Colonic mucosa (tissue), 4 donors: ENCODE measurements at regions not wholly inside any gene's neighbourhood (a gene's known extent, or its start where the extent isn't known, plus 50 kb on each side); places are given as distances from the start of the nearest gene placed in this dataset.

Source experiments
- DNase-seq: peaks from one replicate; pipeline ENCODE4 v3.0.0-alpha.2; 2020
- H3K27ac ChIP-seq: fragments of 200-600 bp; one replicate; pipeline ENCODE4 v1.8.0; 2021
- H3K27me3 ChIP-seq: fragments of 200-600 bp; one replicate; pipeline ENCODE4 v1.8.0; 2021
- H3K36me3 ChIP-seq: fragments of 200-600 bp; one replicate; pipeline ENCODE4 v1.8.0; 2021
- H3K4me1 ChIP-seq: fragments of 200-600 bp; one replicate; pipeline ENCODE4 v1.8.0; 2021; ENCODE audit warnings: mild to moderate bottlenecking
- H3K4me3 ChIP-seq: fragments of 200-600 bp; one replicate; pipeline ENCODE4 v1.8.0; 2021
- H3K9ac ChIP-seq, 2 donors: one replicate each; pipeline ENCODE4 v1.7.0; 2013; ENCODE audit warnings: control low read depth in 2 of 2, low read depth in 2 of 2, low read length in 2 of 2
- H3K9me3 ChIP-seq: fragments of 200-600 bp; one replicate; pipeline ENCODE4 v1.8.0; 2021
- CTCF ChIP-seq: fragments of 200-600 bp; IDR thresholded peaks from one replicate; pipeline ENCODE4 v1.8.0; 2022; ENCODE audit warnings: antibody characterized with exemption, mild to moderate bottlenecking
- intact Hi-C: fragments of 100-400 bp; cut with DNase I; formaldehyde crosslinking; loops from one replicate; pipeline ENCODE4 v1.14.1; 2022
- donor health status: healthy.
- donor health status: DM: no; HTN: no; CAD: no.
- donor health status: DM: no; HTN: no; CAD: no.

- no peak for TF ChIP-seq CTCF
- H3K9me3 ChIP-seq, result no peaks in the 10 kb centered on the region
- no peak overlapping the region for H3K27ac ChIP-seq
- no peaks in the 10 kb centered on the region for H3K4me1 ChIP-seq
- intact Hi-C loops, result no loop called here
- no peak overlapping the region for H3K9ac ChIP-seq
- no peak overlapping the region for H3K4me3 ChIP-seq
- no peaks in the 10 kb centered on the region for H3K27me3 ChIP-seq
- DNase-seq, result no peak
- no peaks in the 10 kb centered on the region for H3K36me3 ChIP-seq
Measured at GRCh38 chr6:14880052-14880451, 365.8 kb upstream of the JARID2 start.

- no peak overlapping the region for H3K4me3 ChIP-seq
- H3K36me3 ChIP-seq, result no peaks in the 10 kb centered on the region
- H3K27me3 ChIP-seq, result no peaks in the 10 kb centered on the region
- H3K27ac ChIP-seq, result no peak overlapping the region
- H3K4me1 ChIP-seq, result no peaks in the 10 kb centered on the region
- intact Hi-C loops, result no loop called here
- H3K9me3 ChIP-seq, result no peaks in the 10 kb centered on the region
- TF ChIP-seq CTCF, result no peak
- H3K9ac ChIP-seq, result no peak overlapping the region
- DNase-seq, result no peak
Measured at GRCh38 chr6:14880677-14881076, 365.2 kb upstream of the JARID2 start.

DNA sequence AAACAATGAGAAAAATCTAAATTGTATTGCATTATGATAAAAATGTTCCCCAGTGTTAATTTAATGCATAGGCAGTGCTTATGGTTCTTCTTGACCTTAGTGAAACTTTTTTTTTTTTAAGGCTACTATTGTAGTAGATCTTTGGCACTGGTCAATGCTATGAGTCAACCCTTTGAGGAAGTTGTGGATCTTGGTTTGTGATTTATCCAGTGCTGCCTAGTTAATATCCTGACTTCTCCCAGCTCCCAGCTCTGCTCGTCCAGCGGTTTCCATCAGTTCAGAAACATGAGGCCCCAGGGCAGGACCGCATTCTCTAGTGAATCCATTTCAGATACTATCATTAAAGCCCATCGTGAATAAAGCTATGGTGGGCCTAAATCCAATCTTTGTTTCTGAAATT, 364.5 kb upstream of the JARID2 start:
- DNase-seq, result no peak
- H3K4me1 ChIP-seq, result no peaks in the 10 kb centered on the region
- no peaks in the 10 kb centered on the region for H3K9me3 ChIP-seq
- intact Hi-C loops, result no loop called here
- no peaks in the 10 kb centered on the region for H3K36me3 ChIP-seq
- no peak for TF ChIP-seq CTCF
- no peak overlapping the region for H3K27ac ChIP-seq
- no peak overlapping the region for H3K4me3 ChIP-seq
- no peak overlapping the region for H3K9ac ChIP-seq
- H3K27me3 ChIP-seq, result no peaks in the 10 kb centered on the region

GRCh38 chr6:14882394-14883026, 363.4 kb upstream of the JARID2 start:
- no peak for DNase-seq
- Histone ChIP-seq H3K27me3 (no peaks in the 10 kb centered on the region), H3K36me3 (no peaks in the 10 kb centered on the region), H3K4me1 (no peaks in the 10 kb centered on the region), H3K9me3 (no peaks in the 10 kb centered on the region), H3K9ac (no peak overlapping the region), H3K4me3 (no peak overlapping the region), H3K27ac (no peak overlapping the region)
- no peak for TF ChIP-seq CTCF
- intact Hi-C loops, result no loop called here

GRCh38 chr6:14883921-14884320, 361.9 kb upstream of the JARID2 start:
- no peaks in the 10 kb centered on the region for H3K27me3 ChIP-seq
- H3K4me3 ChIP-seq, result no peak overlapping the region
- intact Hi-C loops, result no loop called here
- no peaks in the 10 kb centered on the region for H3K9me3 ChIP-seq
- H3K27ac ChIP-seq, result no peak overlapping the region
- no peak for TF ChIP-seq CTCF
- DNase-seq, result no peak
- H3K36me3 ChIP-seq, result no peaks in the 10 kb centered on the region
- no peaks in the 10 kb centered on the region for H3K4me1 ChIP-seq
- no peak overlapping the region for H3K9ac ChIP-seq
